Natural killer cell (primary cell): ENCODE measurements at regions not wholly inside any gene's neighbourhood (a gene's known extent, or its start where the extent isn't known, plus 50 kb on each side); places are given as distances from the start of the nearest gene placed in this dataset.

Source experiments
- ATAC-seq, 3 donors: fragments of 150-1000 bp in 2 of 3; fragments of 200-7000 bp in 1 of 3; cut with Tn5 transposase; 1 replicate in 1 of 3; 2 replicates in 2 of 3; pipeline ENCODE4 v1.10.0; 2021; ENCODE audit warnings: mild to moderate bottlenecking in 2 of 3, moderate library complexity in 2 of 3
- DNase-seq, 2 donors: peaks; one replicate each; pipeline versions ENCODE4 v3.0.0 to v3.0.0-alpha.2; 2013 to 2021; ENCODE audit warnings: mixed read lengths in 1 of 2
- H3K27ac ChIP-seq: one replicate; pipeline ENCODE4 v1.5.1; 2013; ENCODE audit warnings: mild to moderate bottlenecking, low read length
- H3K27me3 ChIP-seq: one replicate; pipeline ENCODE4 v1.6.1; 2013; ENCODE audit warnings: low read length; ENCODE audit not compliant: control insufficient read depth, insufficient read depth
- H3K36me3 ChIP-seq: one replicate; pipeline ENCODE4 v1.6.1; 2013; ENCODE audit warnings: low read length; ENCODE audit not compliant: control insufficient read depth, insufficient read depth
- H3K4me1 ChIP-seq: one replicate; pipeline ENCODE4 v1.6.1; 2013; ENCODE audit warnings: low read length; ENCODE audit not compliant: control insufficient read depth, insufficient read depth
- H3K4me3 ChIP-seq: one replicate; pipeline ENCODE4 v1.5.1; 2013; ENCODE audit warnings: low read length
- H3K9me3 ChIP-seq: one replicate; pipeline ENCODE4 v1.6.1; 2013; ENCODE audit warnings: low read length; ENCODE audit not compliant: control insufficient read depth, insufficient read depth
- H3K27ac Mint-ChIP-seq, 2 donors: one replicate each; pipeline ENCODE4 v1.8.0; 2022; ENCODE audit warnings: mild to moderate bottlenecking in 2 of 2, mixed read lengths in 2 of 2, moderate library complexity in 1 of 2
- H3K27me3 Mint-ChIP-seq, 2 donors: one replicate each; pipeline ENCODE4 v1.8.0; 2022; ENCODE audit warnings: low read depth in 2 of 2, mixed read lengths in 2 of 2
- H3K36me3 Mint-ChIP-seq: one replicate; pipeline ENCODE4 v1.8.0; 2022; ENCODE audit warnings: mixed read lengths
- H3K4me1 Mint-ChIP-seq, 2 donors: one replicate each; pipeline ENCODE4 v1.8.0; 2022; ENCODE audit warnings: mixed read lengths in 2 of 2
- H3K4me3 Mint-ChIP-seq: one replicate; pipeline ENCODE4 v1.8.0; 2022; ENCODE audit warnings: mild to moderate bottlenecking, moderate library complexity, mixed read lengths
- H3K9me3 Mint-ChIP-seq, 2 donors: one replicate each; pipeline ENCODE4 v1.8.0; 2022; ENCODE audit warnings: mixed read lengths in 2 of 2
- CTCF ChIP-seq: fragments of 200-600 bp; IDR thresholded peaks from one replicate; pipeline ENCODE4 v1.8.0; 2022; ENCODE audit warnings: antibody characterized with exemption
- WGBS: methylation state at CpG from one replicate; pipeline ENCODE4 v1.1.7; 2013; ENCODE audit warnings: missing lambda C conversion rate; ENCODE audit not compliant: insufficient coverage; 5-methylcytosine and 5-hydroxymethylcytosine counted together
- intact Hi-C: fragments of 100-400 bp; cut with micrococcal nuclease; formaldehyde crosslinking; loops from one replicate; pipeline ENCODE4 v1.14.2; 2022

- WGBS: 94% methylated on average over 5 of the region's 7 CpGs
- no peaks in the 10 kb centered on the region for H3K36me3 Mint-ChIP-seq
- ATAC-seq (no peak), DNase-seq (no peak)
- Histone ChIP-seq H3K27me3 (peaks cover 6% of the 10 kb centered on the region), H3K36me3 (no peaks in the 10 kb centered on the region), H3K27ac (no peak overlapping the region), H3K4me1 (no peaks in the 10 kb centered on the region), H3K9me3 (no peaks in the 10 kb centered on the region), H3K4me3 (no peak overlapping the region)
- intact Hi-C loops: no loop called here
- H3K27ac Mint-ChIP-seq: no peak overlapping the region
- H3K9me3 Mint-ChIP-seq: no peaks in the 10 kb centered on the region
- H3K4me1 Mint-ChIP-seq: no peaks in the 10 kb centered on the region
- H3K27me3 Mint-ChIP-seq: peaks cover 0 to 9% of the 10 kb centered on the region in 2 donors
- no peak overlapping the region for H3K4me3 Mint-ChIP-seq
- TF ChIP-seq CTCF: no peak
Measured at GRCh38 chr6:744666-745353, 51.9 kb upstream of the EXOC2 start.

GRCh38 chr6:743320-744096 lies 50.6 kb upstream of the EXOC2 start:
- intact Hi-C loops: no loop called here
- H3K27ac Mint-ChIP-seq: no peak overlapping the region
- Histone ChIP-seq H3K27me3 (no peaks in the 10 kb centered on the region), H3K4me1 (no peaks in the 10 kb centered on the region), H3K27ac (no peak overlapping the region), H3K9me3 (no peaks in the 10 kb centered on the region), H3K36me3 (no peaks in the 10 kb centered on the region), H3K4me3 (no peak overlapping the region)
- WGBS: 100% methylated on average over 2 of the region's 4 CpGs
- no peak for ATAC-seq
- H3K4me3 Mint-ChIP-seq: no peak overlapping the region
- H3K9me3 Mint-ChIP-seq: no peaks in the 10 kb centered on the region
- no peak for TF ChIP-seq CTCF
- H3K36me3 Mint-ChIP-seq: no peaks in the 10 kb centered on the region
- peaks cover 5 to 9% of the 10 kb centered on the region in 2 donors for H3K27me3 Mint-ChIP-seq
- no peaks in the 10 kb centered on the region for H3K4me1 Mint-ChIP-seq
- no peak for DNase-seq
